ENCODE measurements at regions not wholly inside any gene's neighbourhood (a gene's known extent, or its start where the extent isn't known, plus 50 kb on each side); places are given as distances from the start of the nearest gene placed in this dataset.

DNA sequence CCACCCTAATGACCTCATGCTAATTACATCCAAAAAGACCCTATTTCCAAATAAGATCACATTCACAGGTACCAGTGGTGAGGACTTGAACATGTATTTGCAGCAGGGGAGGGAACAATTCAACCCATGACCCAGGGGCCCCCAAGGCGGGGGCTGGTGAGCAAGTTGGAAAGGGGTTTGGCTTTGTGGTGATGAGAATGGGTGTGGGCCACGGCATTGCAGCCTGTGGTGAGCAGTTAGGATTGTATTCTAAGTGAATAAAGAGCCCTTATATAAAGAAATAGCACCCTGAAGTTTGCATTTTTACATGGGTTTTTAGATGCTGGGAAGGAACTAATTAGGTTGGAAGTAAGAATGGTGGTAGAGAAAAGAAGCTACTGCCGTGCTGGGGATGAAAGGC lies 694.2 kb downstream of the EFNB2 start:
- TF ChIP-seq, protein P1, sequence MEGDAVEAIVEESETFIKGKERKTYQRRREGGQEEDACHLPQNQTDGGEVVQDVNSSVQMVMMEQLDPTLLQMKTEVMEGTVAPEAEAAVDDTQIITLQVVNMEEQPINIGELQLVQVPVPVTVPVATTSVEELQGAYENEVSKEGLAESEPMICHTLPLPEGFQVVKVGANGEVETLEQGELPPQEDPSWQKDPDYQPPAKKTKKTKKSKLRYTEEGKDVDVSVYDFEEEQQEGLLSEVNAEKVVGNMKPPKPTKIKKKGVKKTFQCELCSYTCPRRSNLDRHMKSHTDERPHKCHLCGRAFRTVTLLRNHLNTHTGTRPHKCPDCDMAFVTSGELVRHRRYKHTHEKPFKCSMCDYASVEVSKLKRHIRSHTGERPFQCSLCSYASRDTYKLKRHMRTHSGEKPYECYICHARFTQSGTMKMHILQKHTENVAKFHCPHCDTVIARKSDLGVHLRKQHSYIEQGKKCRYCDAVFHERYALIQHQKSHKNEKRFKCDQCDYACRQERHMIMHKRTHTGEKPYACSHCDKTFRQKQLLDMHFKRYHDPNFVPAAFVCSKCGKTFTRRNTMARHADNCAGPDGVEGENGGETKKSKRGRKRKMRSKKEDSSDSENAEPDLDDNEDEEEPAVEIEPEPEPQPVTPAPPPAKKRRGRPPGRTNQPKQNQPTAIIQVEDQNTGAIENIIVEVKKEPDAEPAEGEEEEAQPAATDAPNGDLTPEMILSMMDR (IDR thresholded peaks at IDR 0.05), result no peak
- no peak for TF ChIP-seq POLR2A (IDR thresholded peaks at IDR 0.05)
